NOMO-1 treated with dmso at 0.1 percent for 144 hours (cell line): ENCODE measurements at regions not wholly inside any gene's neighbourhood (a gene's known extent, or its start where the extent isn't known, plus 50 kb on each side); places are given as distances from the start of the nearest gene placed in this dataset.

ENCODE experiments used
- DNase-seq: peaks from one replicate; lab custom pipeline; 2025; ENCODE audit not compliant: unreplicated experiment; lab: John Stamatoyannopoulos, UW

DNA sequence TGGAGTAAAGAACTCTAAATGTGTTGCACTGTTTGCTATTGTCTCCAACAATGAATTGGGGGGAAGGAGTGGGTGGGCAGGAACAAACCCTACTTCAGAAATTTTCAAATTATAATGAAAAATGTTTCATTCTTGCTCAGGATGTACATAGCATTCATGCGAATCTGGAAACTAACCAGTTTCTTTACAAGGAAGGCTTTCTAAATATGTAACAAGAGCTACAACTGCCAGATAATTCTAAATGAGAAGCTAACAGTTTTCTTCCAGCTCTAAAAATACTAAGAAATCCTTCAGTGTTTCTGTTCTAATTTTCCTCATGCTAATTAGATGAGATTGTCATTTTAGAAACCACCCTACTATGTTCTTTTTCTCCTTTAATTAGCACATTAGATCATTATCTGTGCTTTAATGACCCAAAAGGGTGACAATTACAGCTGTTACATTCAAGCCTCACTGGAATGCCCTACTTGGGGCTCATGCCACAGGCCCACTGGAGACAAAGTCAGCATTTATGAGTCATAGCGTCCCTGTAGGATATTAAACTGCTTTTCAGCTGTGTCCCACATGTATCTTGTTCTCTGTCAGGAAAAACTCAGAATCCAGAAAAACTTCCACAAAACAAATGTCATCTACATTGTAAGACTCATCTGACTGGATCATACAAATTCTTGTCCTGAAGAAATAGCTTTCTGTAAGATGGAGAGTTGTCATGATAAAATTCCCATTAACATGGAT, 804.6 kb upstream of the CXADR start:
- no peak for DNase-seq

DNA sequence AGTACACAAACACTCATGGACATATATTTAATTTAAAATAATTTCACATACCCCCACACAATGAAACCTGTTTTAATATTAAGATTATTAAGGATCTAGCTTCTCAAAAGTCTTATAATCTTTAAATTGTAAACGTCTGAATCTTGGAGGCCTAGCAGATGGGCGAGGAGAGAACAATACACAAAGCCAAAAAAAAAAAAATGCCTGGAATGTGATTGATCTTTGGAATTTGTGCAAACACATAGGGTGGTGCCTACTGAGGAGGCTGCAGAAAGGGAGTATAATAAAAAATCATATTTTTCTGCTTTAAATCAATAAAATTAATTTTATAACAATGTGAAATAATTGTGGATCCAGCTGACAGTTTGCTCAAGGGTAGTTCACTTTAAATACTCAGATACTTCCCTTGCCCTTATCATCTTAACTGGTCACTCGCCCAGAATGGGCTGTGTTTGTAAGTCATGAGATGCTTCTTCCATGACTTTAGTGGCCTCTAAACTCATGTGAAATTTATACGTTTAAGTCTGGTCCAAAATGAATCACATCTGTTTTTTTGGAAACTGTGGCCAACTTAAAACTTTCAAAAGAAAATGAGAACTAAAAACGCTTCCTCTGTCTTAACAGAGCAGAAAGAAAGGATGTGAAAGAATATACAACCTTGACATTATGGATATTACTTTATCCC, 802.8 kb upstream of the CXADR start:
- no peak for DNase-seq

DNA sequence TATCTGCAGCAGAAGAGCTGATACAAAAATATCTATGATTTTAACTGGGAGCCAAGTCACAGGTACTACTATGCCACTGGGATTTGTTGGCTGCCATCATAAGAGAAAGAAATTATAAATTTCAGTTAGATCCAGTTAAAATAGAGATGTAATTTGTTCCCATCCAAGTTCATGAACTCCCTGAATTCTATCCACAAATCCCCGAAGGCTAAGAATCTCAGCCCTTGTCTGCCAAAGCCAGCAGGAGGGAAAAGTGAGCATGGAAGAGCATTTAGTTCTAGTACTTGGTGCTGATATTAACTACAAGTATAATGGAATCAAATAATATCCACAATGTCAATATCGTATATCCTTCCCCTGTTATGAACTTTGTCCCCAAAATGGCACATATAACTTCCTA, 801.1 kb upstream of the CXADR start:
- no peak for DNase-seq

DNA sequence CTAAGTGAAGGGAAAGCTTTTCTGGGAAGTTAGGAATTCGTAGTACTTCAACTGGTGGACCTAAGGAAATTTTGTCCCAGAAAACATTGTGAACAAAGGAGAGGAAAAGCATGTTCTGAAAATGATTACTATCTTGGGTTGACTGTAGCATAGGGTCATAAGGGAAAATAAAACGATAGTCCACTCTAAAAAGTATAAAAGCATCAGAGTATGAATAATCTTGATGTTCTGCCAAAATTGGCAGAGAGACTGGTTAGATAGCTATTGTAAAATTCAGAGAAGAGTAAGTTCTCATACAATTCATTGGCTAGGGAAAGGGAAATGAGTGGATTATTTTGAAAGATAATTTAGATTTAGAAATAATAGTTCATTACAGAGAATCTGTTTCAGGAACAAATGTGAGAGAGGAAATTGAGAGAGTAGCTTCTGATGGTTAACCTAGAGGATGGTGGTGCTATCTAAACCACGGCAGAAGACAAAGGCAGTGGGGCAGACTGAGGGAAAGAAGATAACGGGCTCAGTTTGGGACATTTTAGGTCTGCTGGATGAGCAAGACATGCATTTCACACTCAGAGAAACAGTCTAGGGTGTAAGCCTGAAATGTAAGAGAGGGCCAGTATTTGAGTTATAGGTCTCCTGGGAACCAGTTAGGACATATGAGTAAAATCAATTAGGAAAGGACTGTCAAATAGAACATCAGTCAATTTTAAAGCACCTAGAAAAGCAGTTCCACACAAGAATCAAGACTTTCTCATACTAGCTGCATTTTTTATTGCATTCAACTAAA, 799.3 kb upstream of the CXADR start:
- DNase-seq, result no peak

DNA sequence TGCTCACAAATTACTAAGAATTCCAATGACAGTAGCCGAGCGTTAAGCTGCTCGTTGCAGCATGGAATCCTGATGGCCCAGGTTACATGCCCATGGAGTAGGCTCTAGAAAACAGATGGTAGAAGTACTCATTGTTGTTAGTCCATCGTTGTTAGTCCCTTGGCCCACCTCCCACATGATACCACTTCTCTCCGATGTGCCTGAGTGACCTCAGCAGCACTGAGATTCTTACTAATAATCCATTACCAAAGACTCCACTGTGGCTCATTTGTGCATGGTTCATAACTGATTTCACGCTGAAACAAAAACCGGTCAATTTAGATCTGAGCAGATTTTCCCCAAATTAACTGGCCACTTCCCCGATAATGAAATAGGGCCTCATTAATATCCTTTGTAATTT, 772.3 kb upstream of the CXADR start:
- DNase-seq, result no peak

DNA sequence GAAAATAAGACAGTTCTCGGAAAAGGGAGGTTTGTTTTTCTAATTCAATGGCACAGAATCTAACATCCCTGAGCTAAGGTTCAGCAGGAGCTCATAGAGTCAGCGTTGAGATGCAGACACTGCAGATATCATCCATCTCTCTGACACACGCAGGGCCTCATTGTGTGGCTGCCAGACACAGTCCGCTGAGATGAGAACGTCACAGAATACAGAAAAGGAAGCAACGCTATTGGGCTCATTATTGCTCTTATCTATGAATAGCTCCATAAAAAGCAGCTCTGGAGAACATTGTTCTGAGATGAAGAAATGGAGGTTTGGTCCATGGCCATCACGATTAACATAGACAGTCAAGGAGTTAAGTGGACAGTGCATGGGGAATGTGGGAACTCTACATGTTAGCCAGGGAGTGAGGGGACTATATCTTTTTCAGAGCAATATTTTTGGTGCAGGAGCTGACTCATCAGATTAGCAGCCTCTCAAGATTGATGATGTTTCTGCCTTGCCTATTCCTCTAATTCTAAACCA, 771.6 kb upstream of the CXADR start:
- DNase-seq, result no peak

DNA sequence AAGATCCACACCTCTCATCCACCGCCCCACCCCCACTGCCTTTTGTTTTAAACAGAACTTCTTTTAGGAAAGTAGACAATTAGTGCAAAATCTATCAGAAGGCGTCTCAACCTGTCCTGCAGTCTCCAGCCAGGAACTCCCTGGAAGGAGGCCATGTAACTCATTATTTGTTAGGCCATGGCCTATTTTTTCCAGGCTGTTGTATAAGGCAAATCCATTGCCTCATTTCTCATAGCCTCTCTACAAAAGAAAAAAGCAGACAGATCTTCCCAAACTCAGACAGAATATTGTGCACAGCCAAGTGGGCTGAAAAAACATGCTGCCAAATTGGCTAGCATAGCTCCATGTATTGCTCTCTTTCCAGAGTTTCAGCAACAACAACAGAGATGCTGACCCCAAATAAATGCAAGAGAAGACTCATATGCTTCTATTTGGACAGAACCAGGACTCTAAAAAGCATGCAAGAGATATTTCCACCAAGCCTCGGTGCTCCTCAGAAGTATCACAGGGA, 770.7 kb upstream of the CXADR start:
- no peak for DNase-seq

DNA sequence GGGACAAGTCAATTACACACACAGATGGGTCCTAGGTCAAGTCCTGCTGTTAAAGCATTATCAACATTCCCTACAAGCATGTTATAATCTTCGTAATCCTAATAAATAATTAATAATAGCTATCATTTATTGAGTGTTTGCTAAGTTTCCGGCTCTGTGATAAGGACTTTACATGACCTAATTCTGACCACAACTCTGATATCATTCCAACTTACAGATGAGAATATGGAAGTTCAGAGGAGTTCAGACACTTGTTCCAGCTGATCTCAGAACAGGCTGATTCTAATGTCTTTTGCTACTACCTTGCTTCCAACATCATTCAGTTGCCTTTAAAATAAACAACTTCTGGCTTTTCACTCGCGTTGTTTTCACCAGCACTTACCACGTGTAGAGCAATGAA, 770.1 kb upstream of the CXADR start:
- no peak for DNase-seq

DNA sequence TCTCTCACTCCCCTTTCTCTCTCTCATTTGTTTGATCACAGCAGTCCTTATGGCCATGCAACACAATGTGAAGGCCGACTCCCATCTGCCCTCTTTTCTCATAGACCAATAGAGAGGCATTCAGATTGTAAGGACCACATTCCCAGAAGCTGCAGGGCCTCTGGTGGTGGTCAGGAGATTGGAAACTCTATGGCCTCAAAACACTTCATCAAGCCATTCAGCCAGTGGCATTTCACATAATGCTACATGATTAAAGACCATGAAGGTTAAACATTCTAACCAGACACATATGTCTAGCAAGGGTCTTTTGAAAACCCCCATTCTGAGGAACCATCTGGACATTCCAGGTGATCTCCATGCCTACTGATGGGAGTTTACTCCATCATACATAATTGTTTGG, 769.5 kb upstream of the CXADR start:
- no peak for DNase-seq

DNA sequence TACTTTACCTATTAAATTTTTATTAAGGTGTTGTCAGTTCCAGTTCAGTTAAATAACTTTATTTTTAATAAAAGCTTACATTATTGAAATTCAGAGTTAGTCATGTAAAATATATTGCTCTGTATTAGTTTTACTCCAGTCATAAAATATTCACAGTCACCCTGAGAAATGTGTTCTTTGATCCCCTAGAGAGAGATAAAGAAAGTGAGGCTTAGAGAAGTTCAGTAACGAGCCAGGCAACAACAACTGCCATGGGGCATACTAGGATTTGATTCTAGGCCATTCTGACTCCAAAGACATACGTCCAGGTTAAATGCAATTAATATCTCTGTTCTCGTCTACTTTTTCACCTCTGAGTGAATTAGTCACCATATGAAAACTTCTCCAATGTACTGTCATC, 761.9 kb upstream of the CXADR start:
- no peak for DNase-seq

DNA sequence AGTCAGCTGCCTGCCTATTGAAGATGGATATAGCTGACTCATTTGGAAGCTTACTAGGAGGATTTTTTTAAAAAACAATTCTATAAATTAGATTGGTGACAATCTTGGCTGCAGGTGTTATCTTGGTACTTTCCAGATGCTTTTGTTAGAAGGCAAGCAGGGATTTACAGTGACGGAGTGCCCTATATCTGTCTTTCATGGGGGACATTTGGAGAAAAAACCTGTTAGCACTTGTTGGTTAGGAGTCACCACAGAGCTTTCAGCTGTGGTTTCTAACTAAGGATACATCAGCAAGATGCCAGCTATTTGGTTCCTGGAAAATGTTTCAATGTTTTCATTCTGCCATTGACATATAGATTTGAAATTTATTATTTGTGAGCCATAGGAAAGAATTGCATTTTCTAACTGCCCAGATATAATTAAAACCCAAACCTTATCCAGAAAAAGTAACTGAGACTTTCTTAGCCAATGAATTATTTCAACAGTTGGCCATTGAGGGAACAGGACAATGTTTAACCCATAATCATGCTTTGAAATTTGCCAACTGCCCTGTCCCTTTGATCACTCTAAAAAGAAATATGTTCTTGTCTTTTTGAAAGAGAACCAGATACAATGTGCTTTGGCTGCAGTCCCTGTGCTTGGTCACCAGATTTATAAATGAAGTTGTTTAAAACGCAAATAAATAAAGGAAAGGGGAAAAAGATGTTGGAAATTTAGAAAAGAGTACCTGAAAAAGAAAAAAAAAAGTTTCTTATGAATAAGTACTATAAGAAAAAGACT, 761.0 kb upstream of the CXADR start:
- no peak for DNase-seq

DNA sequence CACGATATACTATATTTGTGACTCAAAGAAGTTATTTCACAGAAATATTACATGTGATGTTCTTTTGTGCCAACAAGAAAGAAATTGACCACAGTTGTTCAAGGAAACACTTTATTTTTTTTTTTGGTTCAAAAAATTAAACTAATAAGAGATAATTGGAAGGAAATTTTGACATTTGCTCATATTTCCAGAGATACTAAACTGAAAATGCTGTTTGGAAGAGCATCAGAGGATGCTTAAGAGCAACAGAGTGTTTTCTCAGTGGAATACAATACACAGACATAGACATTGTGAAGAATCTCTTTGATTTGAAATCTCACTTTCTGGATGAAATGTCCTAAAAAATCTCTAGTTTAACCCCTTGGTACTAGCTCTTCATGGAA, 760.4 kb upstream of the CXADR start:
- no peak for DNase-seq

DNA sequence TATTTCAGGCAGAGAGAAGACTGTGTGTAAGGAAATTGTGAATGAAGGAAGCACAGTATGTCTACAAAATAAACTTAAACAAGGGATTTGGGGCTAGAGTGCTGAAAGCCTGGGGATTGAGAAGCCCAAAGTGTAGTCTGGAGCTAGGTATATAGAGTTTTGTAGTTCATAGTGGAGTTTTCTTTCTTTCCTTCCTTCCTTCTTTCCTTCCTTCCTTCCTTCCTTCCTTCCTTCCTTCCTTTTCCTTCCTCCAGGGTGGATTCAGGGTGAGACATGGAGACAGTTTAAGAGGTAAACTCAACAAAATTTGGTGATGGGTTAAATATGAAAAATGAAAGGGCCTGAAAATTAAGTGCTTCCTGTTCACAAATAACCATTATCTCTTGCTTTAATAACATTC, 757.8 kb upstream of the CXADR start:
- no peak for DNase-seq

DNA sequence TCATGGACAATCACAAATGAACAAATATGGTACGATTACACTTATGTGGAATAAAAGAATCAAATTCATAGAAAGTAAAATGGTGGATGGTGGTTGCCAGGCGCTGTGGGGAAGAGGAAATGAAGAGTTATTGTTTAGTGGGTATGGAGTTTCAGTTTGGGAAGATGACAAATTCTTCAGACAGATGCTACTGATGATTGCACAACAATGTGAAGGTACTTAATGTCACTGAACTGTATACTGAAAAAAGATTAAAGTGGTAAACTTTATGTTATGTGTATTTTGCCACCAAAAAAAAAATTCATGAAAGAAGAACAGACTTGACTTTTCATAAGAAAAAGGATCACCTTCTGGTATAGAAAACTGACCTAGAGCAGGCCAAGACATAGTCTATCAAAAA, 745.6 kb upstream of the CXADR start:
- DNase-seq, result no peak

DNA sequence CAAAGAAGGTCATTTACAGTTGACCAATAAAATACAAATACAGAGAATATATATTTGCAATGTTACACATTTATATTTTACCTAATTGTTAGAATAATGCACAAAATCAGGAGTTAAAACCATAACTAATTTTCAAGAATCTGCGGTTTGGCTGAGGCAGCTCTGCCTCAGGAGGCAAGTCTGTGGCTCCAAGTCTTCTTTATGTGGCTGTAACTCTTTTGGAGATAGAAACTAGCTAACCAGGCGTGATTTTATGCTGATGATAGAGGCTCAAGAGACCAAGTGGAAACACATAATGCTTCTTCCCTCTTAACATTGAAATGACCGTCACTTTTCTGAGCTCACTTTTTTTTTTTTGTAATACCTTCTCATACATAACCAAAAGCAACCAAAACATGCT, 744.7 kb upstream of the CXADR start:
- no peak for DNase-seq

DNA sequence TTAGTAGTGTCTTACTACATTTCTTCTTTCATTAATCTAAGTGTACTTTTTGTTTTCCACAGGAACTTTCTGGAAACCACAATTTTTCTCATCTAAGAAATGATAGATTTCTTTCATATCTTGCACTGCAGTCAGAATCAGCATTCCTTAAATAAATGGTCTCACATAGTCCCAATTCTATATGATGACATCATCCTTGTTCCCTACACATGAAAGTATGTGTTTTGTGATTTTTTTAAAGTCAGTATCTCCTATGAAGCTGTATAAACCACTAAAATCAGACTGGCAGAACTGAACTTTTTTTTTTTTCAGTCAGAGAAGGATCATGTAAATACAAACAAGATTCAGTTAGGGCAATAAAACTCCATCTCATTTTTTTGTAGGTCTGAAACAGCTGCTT, 742.6 kb upstream of the CXADR start:
- no peak for DNase-seq

DNA sequence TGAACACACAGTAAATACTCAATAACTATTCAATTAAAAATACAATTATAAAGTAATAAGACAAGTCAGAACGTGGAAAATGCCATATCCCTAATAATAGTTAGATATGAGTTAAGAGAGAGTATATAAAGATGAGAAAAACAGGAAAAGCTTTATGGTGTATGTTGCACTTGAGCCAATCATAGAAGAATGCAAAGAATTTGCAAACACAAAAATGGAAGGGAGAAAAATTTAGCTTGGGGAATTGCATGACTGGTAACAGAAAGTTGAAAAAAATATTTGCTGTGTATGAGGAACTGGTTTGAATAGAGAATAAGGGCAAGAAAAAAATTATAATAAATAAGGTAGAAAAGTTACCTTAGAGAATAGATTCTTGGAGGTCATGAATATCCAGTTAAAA, 739.6 kb upstream of the CXADR start:
- DNase-seq, result no peak

DNA sequence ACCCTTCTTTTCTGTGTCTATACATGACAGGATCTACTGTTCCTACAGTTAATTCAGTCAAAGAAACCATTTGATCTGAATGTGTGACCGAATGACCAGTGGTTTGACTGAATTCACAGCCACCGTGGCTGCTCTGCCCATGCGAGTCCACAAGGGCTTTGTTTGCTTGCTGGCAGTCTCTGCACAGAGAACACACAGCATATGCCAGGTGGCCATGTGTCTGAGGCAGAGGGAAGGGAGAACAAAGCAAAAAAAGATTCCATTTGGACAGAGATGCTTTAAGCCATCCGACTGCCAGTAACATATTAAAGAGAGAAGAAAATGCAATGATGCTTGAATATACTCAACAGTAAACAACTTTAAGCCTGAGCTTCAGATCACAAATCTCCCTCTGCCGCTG, 737.8 kb upstream of the CXADR start:
- no peak for DNase-seq

DNA sequence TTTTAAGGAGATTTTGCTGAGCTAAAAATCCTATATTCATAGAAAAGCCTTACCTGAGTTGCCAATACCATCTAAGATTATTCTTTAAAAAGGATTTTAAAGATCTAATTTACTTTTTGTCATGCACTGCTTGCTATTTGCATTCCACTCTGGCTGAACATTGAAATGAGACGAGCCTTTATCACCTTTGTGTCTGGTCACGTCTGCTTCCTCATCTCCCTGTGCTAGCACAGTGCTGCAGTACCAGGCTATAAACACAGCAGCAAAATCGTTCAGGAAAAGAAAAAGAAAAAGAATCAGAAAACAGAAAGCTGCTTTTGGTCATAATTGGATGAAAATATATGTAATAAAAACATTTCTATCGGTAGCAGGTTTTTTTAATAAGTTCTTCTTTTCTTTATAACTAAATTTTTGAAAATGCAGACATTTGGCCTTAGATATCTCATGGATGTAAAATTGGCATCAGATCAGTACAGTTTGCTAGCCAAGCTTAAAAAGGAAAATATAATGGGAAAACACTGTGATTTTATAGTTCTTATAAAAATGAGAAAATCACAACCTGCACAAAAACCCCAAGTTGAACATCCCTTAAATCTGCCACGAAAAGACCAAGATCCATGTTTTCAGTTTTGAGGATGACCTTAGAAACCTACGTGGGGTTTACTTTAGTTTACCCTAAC, 735.7 kb upstream of the CXADR start:
- DNase-seq, result no peak

DNA sequence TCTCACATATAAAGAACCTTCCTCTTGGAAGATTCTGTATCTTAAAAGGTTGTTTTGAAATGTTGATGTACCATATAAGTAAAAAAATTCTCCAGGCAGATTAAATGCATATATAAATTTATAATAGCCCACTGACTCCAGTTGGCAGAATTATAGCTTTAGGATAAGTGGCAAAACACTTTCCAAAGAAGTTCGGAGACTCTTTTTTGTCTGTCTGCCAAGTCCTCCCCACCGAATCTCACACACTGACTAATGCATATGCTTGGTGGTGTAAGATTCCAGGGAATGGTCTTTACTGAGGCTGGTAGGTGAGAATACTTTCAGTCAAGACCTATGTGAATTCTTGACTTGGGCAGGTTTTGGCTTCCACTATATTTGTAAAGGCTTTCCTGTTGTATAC, 724.3 kb upstream of the CXADR start:
- no peak for DNase-seq
